ENCODE measurements at regions not wholly inside any gene's neighbourhood (a gene's known extent, or its start where the extent isn't known, plus 50 kb on each side); places are given as distances from the start of the nearest gene placed in this dataset.

GRCh38 chr20:11711214-11711613 is 206.5 kb upstream of the BTBD3 start:
- DNase-seq (ENCODE audit: low spot score), result no peak
- peaks cover 3% of the 10 kb centered on the region for H3K9me3 Mint-ChIP-seq
- H3K27me3 Mint-ChIP-seq (ENCODE audit: low read depth), result no peaks in the 10 kb centered on the region
- ChIA-PET POLR2A (no interaction called here), CTCF (no interaction called here)
- no peak overlapping the region for H3K27ac Mint-ChIP-seq
- H3K36me3 Mint-ChIP-seq, result no peaks in the 10 kb centered on the region
- no peak for TF ChIP-seq EMX1 (CRISPR knock-in tag; IDR thresholded peaks at IDR 0.05)
- peaks cover 15% of the 10 kb centered on the region for H3K4me1 Mint-ChIP-seq
- no peak overlapping the region for H3K4me3 Mint-ChIP-seq
- peak; percentile 31; the same call in 1 of the 2 replicates for ATAC-seq

GRCh38 chr20:11712639-11713160 is 205.0 kb upstream of the BTBD3 start:
- ATAC-seq, result no peak
- POLR2A ChIA-PET, result no interaction called here
- Mint-ChIP-seq H3K4me1 (peaks cover 30% of the 10 kb centered on the region), H3K27ac (no peak overlapping the region), H3K4me3 (no peak overlapping the region), H3K27me3 (ENCODE audit: low read depth) (no peaks in the 10 kb centered on the region; the same call in 1 of the 2 replicates), H3K9me3 (peaks cover 5% of the 10 kb centered on the region; the same call in 1 of the 2 replicates), H3K36me3 (no peaks in the 10 kb centered on the region)
- CTCF ChIA-PET, result no interaction called here
- TF ChIP-seq IRF1 (CRISPR knock-in tag; IDR thresholded peaks at IDR 0.05) (no peak), SMAD3 (CRISPR knock-in tag; IDR thresholded peaks at IDR 0.05; ENCODE audit: borderline replicate concordance) (no peak), ZNF219 (CRISPR knock-in tag; IDR thresholded peaks at IDR 0.05; ENCODE audit: borderline replicate concordance) (no peak), CBFB (CRISPR knock-in tag; IDR thresholded peaks at IDR 0.05; ENCODE audit: low read depth) (no peak)
- DNase-seq (ENCODE audit: low spot score), result no peak

- H3K9me3 Mint-ChIP-seq, result peaks cover 5% of the 10 kb centered on the region; the same call in 1 of the 2 replicates
- H3K4me1 Mint-ChIP-seq, result peaks cover 52% of the 10 kb centered on the region
- H3K27ac Mint-ChIP-seq, result no peak overlapping the region
- TF ChIP-seq SOX15 (CRISPR knock-in tag; IDR thresholded peaks at IDR 0.05) (no peak), ZNF416 (CRISPR knock-in tag; IDR thresholded peaks at IDR 0.05) (no peak), USF1 (CRISPR knock-in tag; IDR thresholded peaks at IDR 0.05) (no peak), SP1 (CRISPR knock-in tag; conservative IDR thresholded peaks at IDR 0.05) (no peak), TEAD4 (CRISPR knock-in tag; IDR thresholded peaks at IDR 0.05) (no peak), ZNF512 (CRISPR knock-in tag; IDR thresholded peaks at IDR 0.05; ENCODE audit: borderline replicate concordance) (no peak), ERG (CRISPR knock-in tag; IDR thresholded peaks at IDR 0.05) (no peak), ZNF423 (CRISPR knock-in tag; IDR thresholded peaks at IDR 0.05) (no peak), ZNF232 (CRISPR knock-in tag; IDR thresholded peaks at IDR 0.05) (no peak), NFYB (CRISPR knock-in tag; conservative IDR thresholded peaks at IDR 0.05; ENCODE audit: low read depth) (no peak), NFE2L1 (CRISPR knock-in tag; IDR thresholded peaks at IDR 0.05) (no peak), TP53 (CRISPR knock-in tag; IDR thresholded peaks at IDR 0.05) (no peak), ZNF281 (CRISPR knock-in tag; IDR thresholded peaks at IDR 0.05) (no peak)
- no peaks in the 10 kb centered on the region for H3K36me3 Mint-ChIP-seq
- ATAC-seq, result no peak
- DNase-seq (ENCODE audit: low spot score), result no peak
- no peak overlapping the region for H3K4me3 Mint-ChIP-seq
- ChIA-PET CTCF (interaction anchor here (0.9 to 1.1 kb wide), 2 partner anchors 69 to 298 kb away, joined by 3 read pairs; no protein-coding TSS in a partner anchor), POLR2A (no interaction called here)
- H3K27me3 Mint-ChIP-seq (ENCODE audit: low read depth), result no peaks in the 10 kb centered on the region; the same call in 1 of the 2 replicates
Measured at GRCh38 chr20:11714886-11715285, 202.8 kb upstream of the BTBD3 start.
